Brain microvascular endothelial cell (primary cell): ENCODE measurements at regions not wholly inside any gene's neighbourhood (a gene's known extent, or its start where the extent isn't known, plus 50 kb on each side); places are given as distances from the start of the nearest gene placed in this dataset.

Experiments
- DNase-seq: peaks from one replicate; pipeline ENCODE4 v3.0.0-alpha.2; 2020
- H3K27ac ChIP-seq: fragments of 250-450 bp; sonication (Bioruptor Pico); 2 replicates; pipeline ENCODE4 v1.5.1; 2020; ENCODE audit warnings: mild to moderate bottlenecking, moderate library complexity
- H3K27me3 ChIP-seq: fragments of 250-450 bp; sonication (Bioruptor Pico); replicated peaks from 2 replicates; pipeline ENCODE4 v1.5.1; 2020; ENCODE audit warnings: mild to moderate bottlenecking
- H3K36me3 ChIP-seq: fragments of 250-450 bp; sonication (Bioruptor Pico); replicated peaks from 2 replicates; pipeline ENCODE4 v1.5.1; 2020; ENCODE audit warnings: mild to moderate bottlenecking
- H3K4me3 ChIP-seq: 2 replicates; pipeline ENCODE4 v1.5.1; 2011; ENCODE audit warnings: low read depth, mild to moderate bottlenecking, control low read depth, low read length, moderate library complexity
- CTCF ChIP-seq: IDR thresholded peaks from 2 replicates; pipeline ENCODE4 v1.5.1; 2011; ENCODE audit warnings: low read depth, mild to moderate bottlenecking, moderate library complexity, low read length, control low read depth, inconsistent platforms; ENCODE audit errors: missing control alignments
- in situ Hi-C: cut with HindIII; loops from 2 replicates; pipeline ENCODE4 v1.10.0; 2017; ENCODE audit warnings: low sequenced_read_pairs, low pct_ligation_motif_present

GRCh38 chr14:84282618-84283017, 1247.3 kb upstream of the FLRT2 start:
- DNase-seq, result no peak

GRCh38 chr14:84288781-84289180, 1241.2 kb upstream of the FLRT2 start:
- in situ Hi-C loops, result no loop called here
- DNase-seq, result no peak
- no peak for TF ChIP-seq CTCF

More at GRCh38 chr14:84282618-84283017, 1247.3 kb upstream of the FLRT2 start:
- Histone ChIP-seq H3K36me3 (no peaks in the 10 kb centered on the region), H3K27ac (no peak overlapping the region), H3K27me3 (no peaks in the 10 kb centered on the region), H3K4me3 (no peak overlapping the region)
- TF ChIP-seq CTCF, result no peak
- in situ Hi-C loops, result no loop called here

GRCh38 chr14:84298663-84299195, 1231.2 kb upstream of the FLRT2 start:
- Histone ChIP-seq H3K36me3 (no peaks in the 10 kb centered on the region), H3K27me3 (no peaks in the 10 kb centered on the region), H3K4me3 (no peak overlapping the region), H3K27ac (no peak overlapping the region)
- in situ Hi-C loops, result no loop called here
- DNase-seq, result no peak
- no peak for TF ChIP-seq CTCF

More at GRCh38 chr14:84288781-84289180, 1241.2 kb upstream of the FLRT2 start:
- no peaks in the 10 kb centered on the region for H3K36me3 ChIP-seq
- H3K4me3 ChIP-seq, result no peak overlapping the region
- no peaks in the 10 kb centered on the region for H3K27me3 ChIP-seq
- no peak overlapping the region for H3K27ac ChIP-seq

GRCh38 chr14:84303140-84303539, 1226.8 kb upstream of the FLRT2 start:
- H3K27ac ChIP-seq, result no peak overlapping the region
- H3K27me3 ChIP-seq, result no peaks in the 10 kb centered on the region
- in situ Hi-C loops, result no loop called here
- H3K36me3 ChIP-seq, result no peaks in the 10 kb centered on the region
- no peak for TF ChIP-seq CTCF
- DNase-seq, result no peak
- no peak overlapping the region for H3K4me3 ChIP-seq

- Histone ChIP-seq H3K36me3 (no peaks in the 10 kb centered on the region), H3K27me3 (no peaks in the 10 kb centered on the region), H3K27ac (no peak overlapping the region), H3K4me3 (no peak overlapping the region)
- in situ Hi-C loops, result no loop called here
- no peak for DNase-seq
- TF ChIP-seq CTCF, result no peak
Observed at GRCh38 chr14:84312551-84312950, 1217.4 kb upstream of the FLRT2 start.

GRCh38 chr14:84323450-84323849, 1206.5 kb upstream of the FLRT2 start:
- no peak for TF ChIP-seq CTCF

More at GRCh38 chr14:84323450-84323849, 1206.5 kb upstream of the FLRT2 start:
- H3K36me3 ChIP-seq, result no peaks in the 10 kb centered on the region
- no peak overlapping the region for H3K4me3 ChIP-seq
- no peak overlapping the region for H3K27ac ChIP-seq
- in situ Hi-C loops, result no loop called here
- no peaks in the 10 kb centered on the region for H3K27me3 ChIP-seq
- no peak for DNase-seq
